HG02884 (cell line): ENCODE measurements at regions not wholly inside any gene's neighbourhood (a gene's known extent, or its start where the extent isn't known, plus 50 kb on each side); places are given as distances from the start of the nearest gene placed in this dataset.
"Not testable (repeated sequence)": the region's sequence is repeated elsewhere in the genome, so short reads cannot be mapped to it uniquely, and the experiment has no call there.

Experiments
- ATAC-seq: cut with Tn5 transposase; IDR thresholded peaks from one replicate; pipeline ENCODE4 v1.9.1; 2021; ENCODE audit warnings: mild to moderate bottlenecking, moderate library complexity; ENCODE audit not compliant: unreplicated experiment

DNA sequence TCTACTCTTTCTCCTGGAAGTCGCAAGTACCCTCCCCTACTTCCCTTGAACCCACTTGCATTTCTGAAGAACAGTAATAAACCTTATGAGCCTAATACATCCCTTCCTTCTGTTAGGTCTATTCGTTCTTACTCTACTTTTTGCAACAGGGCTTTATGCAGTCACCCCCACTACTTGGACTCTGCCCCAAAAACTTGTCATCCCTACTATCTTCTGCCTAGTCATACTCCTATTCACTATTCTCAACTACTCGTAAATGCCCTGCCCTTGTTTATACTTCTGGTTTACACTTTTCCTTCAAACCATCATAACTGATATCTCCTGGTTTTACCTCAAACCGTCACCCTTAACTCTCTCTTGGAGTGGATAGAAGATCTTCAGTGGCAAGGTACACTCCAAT is 55.2 kb upstream of the SLIT2 start:
- no peak for ATAC-seq

- ATAC-seq: no peak
Measured at GRCh38 chr4:20195071-20195885, 56.4 kb upstream of the SLIT2 start.

DNA sequence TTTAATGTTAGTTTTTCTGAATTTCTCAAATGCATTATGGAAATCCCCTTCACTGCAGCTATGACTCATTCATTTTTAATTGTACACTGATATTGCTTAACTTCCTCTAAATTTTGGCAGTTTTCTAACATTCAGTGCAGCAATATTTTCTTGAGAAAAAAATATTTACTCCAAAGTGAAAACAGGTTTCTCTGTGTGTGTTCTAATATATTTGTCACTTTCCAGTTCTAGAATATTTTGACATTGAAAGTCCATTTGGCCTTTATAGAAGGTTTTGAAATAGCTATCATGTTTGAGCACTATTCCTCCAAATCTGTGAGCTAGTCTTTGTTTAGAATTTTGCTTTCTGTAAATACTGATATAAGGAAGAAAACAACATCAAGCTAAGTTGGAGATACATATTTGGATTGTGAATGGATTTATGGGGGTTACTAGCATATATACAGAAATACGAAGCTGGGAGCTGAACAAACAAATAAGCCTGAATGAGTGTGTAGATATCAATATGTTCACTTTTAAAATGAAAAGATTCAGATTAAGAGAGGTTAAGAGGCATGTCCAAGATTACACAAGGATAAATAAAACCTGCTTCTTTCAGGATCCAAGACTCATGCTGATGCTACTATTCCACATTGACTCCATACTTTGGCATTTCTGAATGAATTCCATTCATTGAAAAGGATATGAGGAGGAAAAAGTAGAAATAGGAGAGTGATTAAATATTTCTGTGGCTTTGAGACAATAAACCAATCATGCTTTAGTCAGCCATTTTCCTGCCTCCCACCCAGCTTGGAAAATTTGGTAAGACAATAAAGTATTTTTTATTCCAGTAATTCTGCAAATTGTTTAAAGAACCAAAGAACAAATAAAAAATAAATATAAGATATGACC is 57.3 kb upstream of the SLIT2 start:
- no peak for ATAC-seq

GRCh38 chr4:20193141-20193936 is 58.4 kb upstream of the SLIT2 start:
- ATAC-seq: no peak

DNA sequence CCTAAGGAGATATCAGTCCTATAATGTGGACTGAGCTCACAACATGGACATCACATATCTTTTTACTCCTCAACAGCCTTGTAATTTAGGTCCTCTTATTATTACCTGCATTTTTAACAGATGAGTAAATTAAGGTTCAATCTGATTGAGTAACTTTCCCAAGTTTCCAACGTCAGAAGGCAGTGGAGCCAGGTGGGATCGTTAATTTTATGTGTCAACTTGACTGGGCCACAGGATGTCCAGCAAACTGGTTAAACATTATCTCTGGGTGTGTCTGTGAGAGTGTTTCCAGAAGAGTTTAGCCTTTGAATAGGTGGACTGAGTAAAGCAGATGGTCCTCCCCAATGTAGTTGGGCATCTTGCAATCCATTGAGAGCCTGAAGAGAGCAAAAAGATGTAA is 59.0 kb upstream of the SLIT2 start:
- ATAC-seq: no peak

GRCh38 chr4:20185103-20185502 is 66.6 kb upstream of the SLIT2 start:
- no peak for ATAC-seq

- not testable (repeated sequence) for ATAC-seq
Measured at GRCh38 chr4:20183131-20183530, 68.6 kb upstream of the SLIT2 start.

GRCh38 chr4:20181926-20182325 is 69.8 kb upstream of the SLIT2 start:
- ATAC-seq: no peak

GRCh38 chr4:20180509-20180908 is 71.2 kb upstream of the SLIT2 start:
- ATAC-seq: no peak

- ATAC-seq: no peak
Measured at GRCh38 chr4:20178902-20179576, 72.7 kb upstream of the SLIT2 start.

- ATAC-seq: no peak
Measured at GRCh38 chr4:20176881-20177280, 74.8 kb upstream of the SLIT2 start.

GRCh38 chr4:20172070-20172760 is 79.5 kb upstream of the SLIT2 start:
- no peak for ATAC-seq

DNA sequence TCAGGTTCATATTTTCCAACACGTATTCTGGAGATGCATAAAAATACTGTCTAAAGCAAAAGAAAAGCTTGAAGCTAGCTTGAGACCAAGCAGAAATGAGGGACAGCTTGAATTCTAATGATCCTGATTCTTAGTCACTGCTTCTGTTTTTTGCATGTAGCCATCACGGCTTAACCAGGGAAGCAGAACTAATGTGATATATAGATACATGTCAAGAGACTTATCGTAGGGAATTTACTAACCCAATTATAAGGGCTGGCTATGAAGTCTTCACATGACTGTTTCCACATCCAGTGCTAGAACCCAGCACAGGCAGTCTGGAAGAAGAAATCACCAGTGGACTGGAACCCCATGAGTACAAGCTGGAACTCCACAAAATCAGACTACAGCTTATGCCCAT is 85.2 kb upstream of the SLIT2 start:
- no peak for ATAC-seq

DNA sequence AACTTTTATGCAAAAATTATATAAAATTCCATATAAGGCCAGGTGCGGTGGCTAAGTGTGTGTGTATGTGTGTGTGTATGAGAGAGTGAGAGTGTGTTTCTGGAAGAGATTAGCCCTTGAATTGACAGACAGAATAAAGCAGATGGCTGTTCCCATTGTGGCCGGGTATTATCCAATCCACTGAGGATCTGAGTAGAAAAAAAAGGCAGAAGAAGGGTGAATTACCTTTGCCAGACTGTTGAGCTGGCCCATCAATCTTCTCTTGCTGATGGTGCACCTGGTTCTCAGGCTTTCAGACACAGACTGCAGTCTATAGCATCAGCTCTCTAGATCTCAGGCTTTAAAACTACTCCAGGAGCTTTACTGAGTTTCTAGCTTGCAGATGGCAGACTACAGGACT is 92.2 kb upstream of the SLIT2 start:
- ATAC-seq: no peak

- ATAC-seq: no peak
Measured at GRCh38 chr4:20158195-20158594, 93.5 kb upstream of the SLIT2 start.

DNA sequence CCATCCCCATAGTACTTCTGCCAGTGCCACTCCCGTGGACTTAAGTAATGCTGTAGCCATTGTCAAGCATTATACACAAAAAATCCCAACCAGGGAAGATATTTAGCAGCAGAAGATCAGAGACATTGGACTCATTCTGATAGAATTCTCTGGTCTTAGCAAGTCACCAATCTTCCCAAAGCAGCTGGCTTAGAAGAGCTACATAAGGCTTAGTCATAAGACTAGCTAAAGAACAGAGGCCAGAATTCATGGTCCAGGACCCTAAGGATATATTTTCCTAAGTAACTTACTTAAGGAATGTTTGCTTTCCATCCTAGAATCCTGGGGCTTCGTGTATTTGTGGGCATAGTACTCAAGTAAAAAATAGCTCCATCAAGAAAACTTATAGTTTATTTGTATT is 100.3 kb upstream of the SLIT2 start:
- no peak for ATAC-seq

GRCh38 chr4:20149143-20149542 is 102.6 kb upstream of the SLIT2 start:
- ATAC-seq: not testable (repeated sequence)

- ATAC-seq: no peak
Measured at GRCh38 chr4:20137176-20137575, 114.5 kb upstream of the SLIT2 start.

- ATAC-seq: no peak
Measured at GRCh38 chr4:20127626-20128025, 124.1 kb upstream of the SLIT2 start.

GRCh38 chr4:20126906-20127305 is 124.8 kb upstream of the SLIT2 start:
- ATAC-seq: no peak
